ENCODE measurements at regions not wholly inside any gene's neighbourhood (a gene's known extent, or its start where the extent isn't known, plus 50 kb on each side); places are given as distances from the start of the nearest gene placed in this dataset.

DNA sequence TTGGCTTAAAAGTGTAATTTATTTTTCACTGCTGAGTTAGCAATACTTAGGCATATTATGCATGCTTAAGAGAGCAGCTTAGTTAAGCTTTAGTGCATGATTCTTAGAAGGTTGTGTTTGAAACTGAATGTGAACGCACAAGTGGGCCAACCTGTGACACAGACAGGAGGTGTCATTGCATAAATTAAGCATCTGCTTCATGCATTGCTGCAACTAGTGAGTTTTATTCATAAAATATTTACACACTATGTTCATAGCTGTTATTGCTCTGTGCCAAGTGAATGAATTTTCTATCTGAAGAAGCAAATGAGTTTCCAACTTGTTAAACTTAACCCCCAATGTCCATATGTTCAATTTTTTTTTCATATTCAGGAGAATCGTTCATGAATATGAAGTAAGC lies 806.4 kb downstream of the GALR1 start:
- no peak for DNase-seq (ENCODE audit: low read depth in 2 of 2)

DNA sequence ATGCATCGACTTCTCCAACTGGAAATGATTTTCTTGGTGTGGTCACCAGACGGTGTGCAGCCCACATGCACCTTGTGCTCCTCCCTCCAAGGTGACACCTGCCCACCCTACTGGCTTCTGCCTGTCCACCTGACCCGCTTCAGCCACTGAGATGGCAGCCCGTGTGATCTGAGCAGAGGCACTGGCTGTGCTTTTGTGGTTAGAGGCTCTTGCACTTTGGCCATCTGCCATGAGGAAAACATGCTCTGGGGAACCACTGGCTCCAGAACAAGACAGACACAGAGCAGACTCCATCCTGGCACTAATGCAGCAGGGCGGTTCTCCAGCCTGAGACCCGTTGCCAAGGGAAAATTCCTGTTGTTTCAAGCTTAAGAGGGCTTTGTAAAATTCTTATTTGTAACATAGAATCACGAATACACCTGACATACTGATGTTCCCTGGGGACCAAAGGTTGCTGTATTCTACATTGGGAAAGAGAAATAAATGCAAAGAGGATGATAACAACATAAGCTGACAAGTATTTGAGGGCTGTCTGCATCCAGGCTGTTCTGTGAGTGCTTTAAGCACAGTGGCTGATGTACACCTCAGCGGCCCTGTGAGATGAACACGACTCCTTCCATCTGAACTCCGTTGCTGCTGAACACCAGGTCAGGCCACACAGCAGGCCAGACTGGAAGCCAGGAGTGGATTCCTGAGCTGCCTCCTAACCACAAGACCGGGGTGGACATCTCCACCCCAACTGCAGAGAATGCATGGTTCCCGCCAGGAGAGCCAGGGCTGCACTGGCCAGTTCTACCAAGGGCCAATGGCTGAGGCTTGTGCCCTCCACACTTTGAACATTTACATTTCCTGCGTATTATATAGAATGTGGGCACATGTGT lies 820.4 kb downstream of the GALR1 start:
- no peak for DNase-seq (ENCODE audit: low read depth in 2 of 2)

DNA sequence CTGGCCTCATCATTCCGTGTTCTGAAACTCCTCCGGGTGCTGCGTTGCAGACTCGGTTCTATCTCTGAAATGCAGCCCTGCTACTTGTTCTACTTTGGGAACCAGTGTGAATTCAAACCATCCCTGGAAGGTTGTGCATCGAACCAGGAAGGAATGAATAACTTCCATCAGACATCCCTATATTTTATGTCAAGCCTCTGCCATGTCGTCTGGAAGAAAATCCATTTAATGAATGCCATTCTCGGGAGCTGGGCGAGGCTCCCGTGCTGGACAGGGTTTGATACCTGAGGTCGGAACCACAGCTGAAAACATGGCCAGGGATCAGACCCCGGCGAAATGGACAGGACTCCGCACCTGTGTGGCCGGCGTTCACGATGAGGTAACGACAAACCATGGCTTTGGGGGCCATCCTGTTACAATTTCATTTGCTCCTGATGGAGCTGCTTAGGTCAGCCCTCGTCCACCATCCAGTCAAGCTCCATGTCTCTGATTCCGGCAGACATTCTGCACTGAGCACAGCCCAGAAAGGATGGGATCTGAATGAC lies 821.6 kb downstream of the GALR1 start:
- no peak for DNase-seq (ENCODE audit: low read depth in 2 of 2)

GRCh38 chr18:78071776-78072175 lies 822.1 kb downstream of the GALR1 start:
- DNase-seq (ENCODE audit: low read depth in 2 of 2), result no peak

DNA sequence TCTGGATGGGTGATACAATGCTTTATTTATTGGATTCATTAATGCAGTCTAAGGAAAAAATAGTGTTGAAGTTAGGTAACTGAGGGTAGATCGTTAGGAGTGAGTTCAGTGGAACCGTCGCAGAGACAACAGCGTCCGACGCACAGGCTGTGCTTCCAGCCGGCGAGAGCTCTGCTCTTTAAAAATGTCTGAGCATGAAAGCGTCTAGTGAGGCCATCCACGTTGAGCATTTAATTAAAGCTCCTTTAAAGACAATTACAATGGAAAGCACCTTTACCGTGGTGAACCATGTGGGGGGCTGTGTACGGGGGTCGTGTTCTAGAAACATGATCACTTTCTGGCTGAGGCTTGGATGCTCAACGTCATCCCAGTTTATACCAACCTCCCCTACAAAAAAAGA lies 822.7 kb downstream of the GALR1 start:
- no peak for DNase-seq (ENCODE audit: low read depth in 2 of 2)

DNA sequence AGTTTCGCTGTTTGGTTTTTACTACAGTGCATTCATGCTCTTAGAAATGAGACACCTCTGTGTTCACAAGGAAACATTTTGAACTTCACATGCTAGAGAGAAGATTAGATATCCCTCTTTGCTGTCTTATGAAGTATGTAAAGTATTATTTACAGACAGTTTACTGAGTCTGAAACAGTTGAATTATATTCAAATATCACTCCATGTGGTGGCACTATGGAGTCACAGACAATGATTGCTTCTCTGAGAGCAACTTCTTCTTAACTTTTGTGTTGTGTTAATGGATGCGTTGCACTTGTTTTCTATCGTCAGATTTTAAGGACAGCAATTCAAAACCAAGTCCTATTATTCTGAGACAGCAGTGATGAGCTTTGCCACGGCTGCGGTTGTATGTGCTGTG lies 823.6 kb downstream of the GALR1 start:
- DNase-seq (ENCODE audit: low read depth in 2 of 2), result no peak

DNA sequence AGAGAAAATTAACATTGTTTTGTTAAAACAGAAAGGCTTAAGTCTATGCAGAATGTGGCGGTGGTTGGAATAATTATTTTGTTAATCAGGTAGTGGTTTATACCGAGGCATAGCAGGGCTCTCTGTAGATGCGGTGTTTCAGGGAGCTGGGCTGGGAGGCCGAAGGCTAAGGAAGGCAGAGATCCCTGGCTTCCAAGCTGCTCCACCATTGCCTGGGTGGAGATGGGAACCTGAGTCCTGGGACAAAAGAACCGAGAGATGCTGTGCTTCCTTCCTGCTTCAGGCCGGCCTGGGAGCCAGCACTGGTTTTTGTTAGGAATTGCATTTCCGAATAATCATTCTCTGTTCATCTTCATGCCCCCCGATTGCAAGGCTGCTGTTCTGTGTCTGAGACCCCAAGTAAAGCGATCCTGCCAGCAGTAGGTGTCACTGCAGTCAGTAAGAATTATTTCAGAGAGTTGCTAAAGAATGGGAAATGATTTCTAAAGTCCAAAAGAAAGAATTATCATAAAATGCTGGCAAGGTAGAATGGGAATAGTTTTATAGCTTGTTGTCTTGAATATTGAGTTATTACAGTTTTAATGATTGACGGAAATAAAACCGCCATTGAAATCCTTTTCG lies 824.9 kb downstream of the GALR1 start:
- no peak for DNase-seq (ENCODE audit: low read depth in 2 of 2)

GRCh38 chr18:78080081-78080480 lies 830.4 kb downstream of the GALR1 start:
- DNase-seq (ENCODE audit: low read depth in 2 of 2), result no peak

GRCh38 chr18:78080761-78081160 lies 831.1 kb downstream of the GALR1 start:
- no peak for DNase-seq (ENCODE audit: low read depth in 2 of 2)

GRCh38 chr18:78082816-78083215 lies 833.2 kb downstream of the GALR1 start:
- no peak for DNase-seq (ENCODE audit: low read depth in 2 of 2)

DNA sequence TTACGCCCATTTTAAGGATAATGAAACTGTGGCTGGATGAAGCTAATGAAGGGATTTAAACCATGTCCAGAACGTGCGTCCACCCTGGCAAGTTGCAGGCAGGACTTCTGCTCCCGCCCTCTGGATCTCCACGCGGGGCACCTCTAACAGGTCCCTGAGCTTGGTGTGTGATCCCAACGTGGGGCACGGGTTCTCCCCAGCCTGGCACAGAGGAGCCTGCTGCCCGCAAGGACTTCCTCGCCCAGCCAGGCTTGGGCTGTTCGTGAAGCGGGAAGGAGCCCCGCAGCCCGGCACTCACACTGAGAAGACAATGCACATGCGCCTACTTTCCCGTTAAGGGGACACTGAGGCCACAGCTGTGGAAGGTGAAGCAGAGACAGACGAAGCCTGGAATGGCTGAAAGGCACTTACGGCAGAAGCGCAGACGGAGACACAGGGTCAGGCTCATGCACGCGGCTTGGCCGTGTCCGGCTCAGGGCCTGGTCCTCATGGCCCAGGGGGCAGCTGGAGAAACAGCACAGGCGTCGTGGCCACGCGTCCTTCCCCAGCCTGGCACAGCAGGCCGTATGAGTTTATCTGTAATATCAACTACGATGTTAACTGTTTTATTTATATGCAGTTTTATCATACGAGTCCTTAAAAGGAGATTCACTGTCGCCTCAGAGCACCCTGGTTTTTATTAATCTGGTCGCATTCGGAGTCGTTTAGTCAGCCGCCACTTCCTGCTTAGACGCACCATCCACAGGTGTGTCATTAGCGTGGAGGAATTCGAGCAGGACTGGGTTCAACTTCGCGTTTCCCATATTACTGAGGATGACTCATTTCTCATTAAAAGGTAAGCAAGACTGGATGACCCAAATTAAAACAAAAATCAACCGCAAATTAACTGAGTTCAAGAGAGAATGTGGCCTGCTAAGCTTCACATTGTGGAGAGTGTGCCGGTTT lies 835.9 kb downstream of the GALR1 start:
- DNase-seq (ENCODE audit: low read depth in 2 of 2), result no peak

DNA sequence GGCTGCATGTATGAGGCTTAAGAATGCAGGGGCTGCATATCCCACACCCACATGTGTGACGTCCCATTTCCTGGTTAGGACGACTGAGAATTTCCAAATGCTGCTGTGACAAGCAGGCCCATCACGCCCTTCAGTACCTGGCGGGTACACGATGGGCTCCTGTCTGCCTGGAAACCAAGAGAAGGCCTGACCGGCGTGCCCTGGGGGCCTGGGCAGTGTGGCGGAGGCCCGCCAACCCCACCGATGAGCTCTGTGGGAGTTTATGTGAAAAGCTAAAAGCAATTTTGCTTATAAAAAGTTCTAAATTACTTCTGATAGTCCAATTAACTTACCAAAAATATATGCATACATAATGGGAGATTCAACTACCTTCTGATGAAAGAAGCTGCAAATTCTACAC lies 837.3 kb downstream of the GALR1 start:
- DNase-seq (ENCODE audit: low read depth in 2 of 2), result no peak

- no peak for DNase-seq (ENCODE audit: low read depth in 2 of 2)
Measured at GRCh38 chr18:78087338-78087737, 837.7 kb downstream of the GALR1 start.

GRCh38 chr18:78090584-78090983 lies 840.9 kb downstream of the GALR1 start:
- no peak for DNase-seq (ENCODE audit: low read depth in 2 of 2)

DNA sequence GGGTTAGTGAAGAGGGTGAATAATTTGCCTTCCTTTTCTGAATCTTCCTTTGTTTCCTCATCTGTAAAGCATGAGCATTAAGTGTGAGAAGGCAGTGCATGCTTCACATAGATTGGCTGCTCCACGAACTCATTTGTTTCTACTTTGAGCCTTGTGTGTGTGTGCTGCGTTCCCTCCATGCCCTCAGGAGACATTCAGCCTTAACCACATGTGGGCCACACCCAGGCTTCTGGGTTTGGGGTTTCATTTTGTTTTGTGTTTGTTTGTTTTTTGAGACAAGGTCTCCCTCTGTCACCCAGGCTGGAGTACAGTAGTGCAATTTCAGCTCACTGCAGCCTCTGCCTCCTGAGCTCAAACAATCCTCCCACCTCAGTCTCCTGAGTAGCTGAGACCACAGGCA lies 843.3 kb downstream of the GALR1 start:
- DNase-seq (ENCODE audit: low read depth in 2 of 2), result no peak

- DNase-seq (ENCODE audit: low read depth in 2 of 2), result no peak
Measured at GRCh38 chr18:78099979-78100588, 850.4 kb downstream of the GALR1 start.

- DNase-seq (ENCODE audit: low read depth in 2 of 2), result no peak
Measured at GRCh38 chr18:78101091-78101490, 851.4 kb downstream of the GALR1 start.

DNA sequence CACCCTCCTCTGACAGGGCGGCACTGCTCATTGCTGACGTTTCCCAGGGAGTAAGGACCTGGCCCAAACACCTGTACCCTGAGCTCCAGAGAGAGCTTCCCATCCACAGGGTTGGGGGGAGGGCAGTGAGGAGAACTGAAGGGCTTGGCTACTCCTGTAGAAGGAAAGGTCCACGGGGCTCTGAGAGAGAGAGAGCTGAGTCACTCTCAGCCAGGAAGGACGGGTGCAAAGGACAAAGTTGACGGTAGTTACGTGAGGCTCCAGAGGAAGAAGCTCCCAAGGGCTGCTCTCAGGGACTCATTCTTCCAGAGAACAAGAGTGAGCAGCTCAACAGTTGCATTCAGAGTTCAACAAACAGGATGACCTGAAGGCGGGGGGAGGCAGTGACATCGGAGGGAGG lies 852.5 kb downstream of the GALR1 start:
- DNase-seq (ENCODE audit: low read depth in 2 of 2), result no peak

DNA sequence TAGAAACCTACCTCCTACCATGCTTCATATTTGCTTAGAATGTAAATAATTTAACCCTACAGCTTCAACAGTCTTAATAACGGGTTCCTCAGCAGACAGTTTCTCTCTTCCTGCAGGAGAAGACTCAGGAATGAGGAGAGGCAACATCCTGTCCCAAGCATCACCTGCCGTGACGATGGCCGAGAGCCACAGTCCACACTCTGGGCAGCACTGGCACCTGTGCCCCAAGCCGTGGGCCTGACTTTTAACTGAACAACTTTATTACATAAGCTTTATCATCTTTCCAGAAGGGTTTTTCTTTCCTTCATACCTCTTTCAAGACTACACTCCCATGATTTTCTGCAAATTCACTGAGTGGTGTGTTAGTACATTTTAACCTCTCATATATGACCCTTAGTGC lies 856.0 kb downstream of the GALR1 start:
- DNase-seq (ENCODE audit: low read depth in 2 of 2), result no peak

DNA sequence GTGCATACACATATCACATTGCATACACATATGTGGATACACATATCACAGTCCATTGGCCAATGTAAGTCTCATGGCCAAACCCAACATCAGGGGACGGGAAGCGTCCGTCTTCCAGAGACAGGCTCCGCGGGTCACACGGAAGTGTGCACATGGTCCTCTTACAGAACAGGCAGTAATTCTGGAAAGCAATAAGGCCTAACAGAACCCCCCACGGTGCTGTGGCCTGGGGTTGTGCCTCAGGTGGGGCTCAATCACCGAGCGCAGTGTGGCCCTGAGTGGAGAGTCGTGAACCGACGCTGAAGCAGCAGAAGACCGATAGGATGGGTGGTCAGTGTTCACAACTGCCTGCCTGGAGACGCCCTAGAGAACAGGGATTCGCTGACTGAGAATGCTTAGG lies 857.3 kb downstream of the GALR1 start:
- DNase-seq (ENCODE audit: low read depth in 2 of 2), result no peak

DNA sequence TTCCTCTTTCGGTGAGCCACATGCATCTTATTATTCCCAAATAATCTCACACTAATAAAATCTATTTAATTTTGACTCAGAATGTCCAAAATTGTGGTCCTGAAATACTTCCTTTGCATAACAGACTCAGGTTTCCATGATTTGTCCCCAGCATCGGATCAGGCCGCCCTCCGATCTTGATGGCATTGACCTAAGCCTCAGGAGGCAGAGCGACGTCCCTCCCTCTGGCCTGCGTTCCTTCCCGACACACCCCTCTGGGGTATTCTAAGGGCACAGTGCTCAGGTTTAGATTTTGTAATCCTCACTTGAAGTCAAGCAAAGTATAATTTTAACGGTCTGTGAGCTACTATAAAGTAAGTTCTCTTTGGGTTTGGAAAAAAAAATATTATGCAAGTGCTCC lies 857.7 kb downstream of the GALR1 start:
- no peak for DNase-seq (ENCODE audit: low read depth in 2 of 2)

DNA sequence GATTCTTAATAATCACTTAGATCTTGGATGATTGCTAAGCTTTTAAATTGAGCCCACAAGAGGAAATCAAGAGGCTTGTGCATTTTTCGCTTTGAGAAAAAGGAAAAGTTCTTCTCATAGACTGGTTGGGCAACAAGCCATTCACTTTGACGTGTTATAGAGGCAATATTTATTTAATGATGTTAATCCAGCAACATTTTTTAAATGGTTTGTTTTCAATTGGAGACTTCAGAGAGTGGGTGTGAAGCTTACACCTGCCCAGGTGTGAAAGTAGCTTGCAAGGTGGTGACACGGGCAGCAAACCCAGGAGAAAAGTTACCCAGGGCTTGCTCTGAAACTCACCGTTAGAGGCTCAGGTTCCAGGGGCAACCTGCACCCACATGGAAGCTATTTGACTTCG lies 858.9 kb downstream of the GALR1 start:
- DNase-seq (ENCODE audit: low read depth in 2 of 2), result no peak

Data from stimulated activated CD4-positive, alpha-beta T cell treated with anti-CD3 and anti-CD28 coated beads, Interleukin-12 subunit alpha, Interleukin-12 subunit beta, amount 100 ng/mL, for 24 hours (primary cell).